ENCODE measurements at regions not wholly inside any gene's neighbourhood (a gene's known extent, or its start where the extent isn't known, plus 50 kb on each side); places are given as distances from the start of the nearest gene placed in this dataset.
"Not testable (repeated sequence)": the region's sequence is repeated elsewhere in the genome, so short reads cannot be mapped to it uniquely, and the experiment has no call there.

- DNase-seq: not testable (repeated sequence)
Measured at GRCh38 chr5:50590444-50591189, 75.8 kb upstream of the PARP8 start.

- DNase-seq: not testable (repeated sequence)
Measured at GRCh38 chr5:50591338-50591737, 75.1 kb upstream of the PARP8 start.

GRCh38 chr5:50593681-50594080, 72.8 kb upstream of the PARP8 start:
- peak; percentile 18 for DNase-seq

- DNase-seq: no peak
Measured at GRCh38 chr5:50595199-50595598, 71.2 kb upstream of the PARP8 start.

GRCh38 chr5:50601576-50601975, 64.9 kb upstream of the PARP8 start:
- DNase-seq: peak; percentile 15

GRCh38 chr5:50606179-50606578, 60.3 kb upstream of the PARP8 start:
- DNase-seq: no peak

- DNase-seq: not testable (repeated sequence)
Measured at GRCh38 chr5:50607456-50607855, 59.0 kb upstream of the PARP8 start.

GRCh38 chr5:50607953-50608705, 58.3 kb upstream of the PARP8 start:
- DNase-seq: not testable (repeated sequence)

GRCh38 chr5:50613057-50613456, 53.4 kb upstream of the PARP8 start:
- DNase-seq: not testable (repeated sequence)

Data from CD4-positive, alpha-beta T cell treated with Interferon gamma for 1 hour (primary cell).